K562 (cell line): ENCODE measurements at regions not wholly inside any gene's neighbourhood (a gene's known extent, or its start where the extent isn't known, plus 50 kb on each side); places are given as distances from the start of the nearest gene placed in this dataset.

Experiments
- CHD1 ChIP-seq: fragments of 200-600 bp; sonication (generic); IDR thresholded peaks from one replicate; pipeline ENCODE4 v1.6.1; 2012; ENCODE audit warnings: mild to moderate bottlenecking, moderate library complexity, low read length, inconsistent platforms
- CXXC5 ChIP-seq: fragments of 250-450 bp; sonication (Bioruptor Pico); IDR thresholded peaks from 2 replicates; pipeline ENCODE4 v1.8.0; 2022; ENCODE audit warnings: inconsistent platforms, mild to moderate bottlenecking, moderate library complexity
- DMBX1 ChIP-seq: fragments of 250-450 bp; sonication (Bioruptor Pico); IDR thresholded peaks from 2 replicates; pipeline ENCODE4 v1.8.0; 2022; ENCODE audit warnings: inconsistent platforms, mild to moderate bottlenecking, moderate library complexity, borderline replicate concordance
- ELF4 ChIP-seq: fragments of 450-650 bp; formaldehyde crosslinking; IDR thresholded peaks from 2 replicates; pipeline ENCODE4 v1.4.0; 2022; ENCODE audit warnings: missing genetic modification characterization
- FOSL1 ChIP-seq: fragments of 200-800 bp; sonication (Bioruptor generic); conservative IDR thresholded peaks from 2 replicates; pipeline ENCODE4 v1.6.1; 2016; ENCODE audit warnings: missing genetic modification characterization, missing compliant biosample characterization
- NCOR1 ChIP-seq: fragments of 450-650 bp; IDR thresholded peaks from 2 replicates; pipeline ENCODE4 v1.6.1; 2016; ENCODE audit warnings: mild to moderate bottlenecking, moderate library complexity
- POLR3G ChIP-seq: IDR thresholded peaks from 2 replicates; pipeline ENCODE4 v1.6.1; 2011; ENCODE audit not compliant: insufficient read length, insufficient replicate concordance; ENCODE audit errors: extremely low read depth
- RBM25 ChIP-seq: fragments of 200-400 bp; formaldehyde crosslinking; IDR thresholded peaks from 2 replicates; pipeline ENCODE4 v1.6.1; 2018; ENCODE audit warnings: low read length, low read depth, moderate library complexity; ENCODE audit not compliant: severe bottlenecking
- SMC3 ChIP-seq: conservative IDR thresholded peaks from 2 replicates; pipeline ENCODE4 v1.6.1; 2011; ENCODE audit warnings: low read depth, low read length, improper control_type of control experiment; ENCODE audit not compliant: insufficient read depth
- SNRNP70 ChIP-seq: fragments of 200-400 bp; formaldehyde crosslinking; optimal IDR thresholded peaks from 2 replicates; pipeline ENCODE3; 2017; ENCODE audit warnings: low read depth, low read length
- TCF3 ChIP-seq: sonication (generic); formaldehyde crosslinking; IDR thresholded peaks from 2 replicates; pipeline ENCODE4 v1.4.0; 2020; ENCODE audit warnings: mild to moderate bottlenecking, missing genetic modification reagents
- TEAD4 ChIP-seq, 2 experiments: sonication (generic) in 1 of 2; formaldehyde crosslinking in 1 of 2; IDR thresholded peaks; 2 replicates each; pipeline versions ENCODE4 v1.6.1 to v1.8.0; 2012 to 2022; ENCODE audit warnings: borderline replicate concordance in 1 of 2, inconsistent platforms in 1 of 2, low read length in 1 of 2, mild to moderate bottlenecking in 1 of 2, missing genetic modification reagents in 1 of 2
- WHSC1 ChIP-seq: IDR thresholded peaks from one replicate; pipeline ENCODE4 v1.6.1; 2012; ENCODE audit warnings: low read length, control low read depth, inconsistent platforms
- XRCC5 ChIP-seq: fragments of 200-400 bp; formaldehyde crosslinking; IDR thresholded peaks from 2 replicates; pipeline ENCODE4 v1.6.1; 2017; ENCODE audit warnings: low read depth, mild to moderate bottlenecking, low read length
- TF ChIP-seq, protein P1 (sequence below): fragments of 450-650 bp; IDR thresholded peaks from 2 replicates; pipeline ENCODE4 v1.6.1; 2016; ENCODE audit warnings: antibody characterized with exemption
- TF ChIP-seq, protein P2 (sequence below): IDR thresholded peaks from 2 replicates; pipeline ENCODE4 v1.6.1; 2011; ENCODE audit warnings: borderline replicate concordance, low read depth, mild to moderate bottlenecking, moderate library complexity, low read length; ENCODE audit not compliant: insufficient read depth, poor library complexity, severe bottlenecking
- TF ChIP-seq, protein P3 (sequence below), 2 experiments: fragments of 450-650 bp in 1 of 2; sonication (generic) in 1 of 2; formaldehyde crosslinking in 1 of 2; IDR thresholded peaks in 1 of 2; conservative IDR thresholded peaks in 1 of 2; 2 replicates each; pipeline versions ENCODE4 v1.6.1 to v1.8.1; 2016 to 2023; ENCODE audit warnings: mild to moderate bottlenecking in 2 of 2, moderate library complexity in 2 of 2, inconsistent platforms in 1 of 2, missing genetic modification reagents in 1 of 2
- TF ChIP-seq, protein P4 (sequence below): fragments of 250-450 bp; sonication (Bioruptor Pico); IDR thresholded peaks from 2 replicates; pipeline ENCODE4 v1.4.0; 2020
- TF ChIP-seq, protein P5 (sequence below), 2 experiments: fragments of 450-650 bp; IDR thresholded peaks; 2 replicates each; pipeline ENCODE4 v1.6.1; 2016

DNA sequence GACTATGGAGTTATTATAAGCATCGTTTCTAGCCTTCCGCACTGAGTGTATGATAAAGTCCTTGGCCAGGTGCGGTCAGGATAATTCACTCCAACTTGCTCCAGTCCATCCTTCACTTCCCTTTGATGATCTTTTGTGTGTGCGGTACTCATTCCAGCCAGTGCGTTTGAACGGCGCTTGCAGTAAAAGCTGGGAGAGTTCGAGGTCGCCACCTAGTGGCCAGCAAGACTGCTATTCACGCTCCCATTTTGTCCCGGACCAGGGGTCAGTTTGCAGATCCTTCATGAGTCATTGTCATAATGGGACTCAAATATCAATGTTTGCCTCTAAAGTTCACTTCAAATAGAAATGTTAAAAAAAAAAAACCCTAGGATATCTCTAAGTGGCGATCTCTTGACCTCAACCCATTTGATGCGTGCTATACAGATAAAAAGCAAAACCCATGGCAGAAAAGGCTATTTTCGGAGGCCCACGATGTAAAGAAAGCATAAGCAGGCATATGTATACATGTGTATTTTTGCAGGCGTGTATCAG, 417.1 kb downstream of the TMEM114 start (continued):
- TF ChIP-seq, protein P1, sequence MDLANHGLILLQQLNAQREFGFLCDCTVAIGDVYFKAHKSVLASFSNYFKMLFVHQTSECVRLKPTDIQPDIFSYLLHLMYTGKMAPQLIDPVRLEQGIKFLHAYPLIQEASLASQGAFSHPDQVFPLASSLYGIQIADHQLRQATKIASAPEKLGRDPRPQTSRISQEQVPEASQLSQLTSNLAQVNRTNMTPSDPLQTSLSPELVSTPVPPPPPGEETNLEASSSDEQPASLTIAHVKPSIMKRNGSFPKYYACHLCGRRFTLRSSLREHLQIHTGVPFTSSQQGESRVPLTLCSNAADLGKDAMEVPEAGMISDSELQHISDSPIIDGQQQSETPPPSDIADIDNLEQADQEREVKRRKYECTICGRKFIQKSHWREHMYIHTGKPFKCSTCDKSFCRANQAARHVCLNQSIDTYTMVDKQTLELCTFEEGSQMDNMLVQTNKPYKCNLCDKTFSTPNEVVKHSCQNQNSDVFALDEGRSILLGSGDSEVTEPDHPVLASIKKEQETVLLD, result no peak
- TF ChIP-seq DMBX1 (CRISPR knock-in tag) (0 out of 2 replicates have a peak, but pooled peaks have one; percentile 13), SMC3 (peak; percentile 92), XRCC5 (peak; percentile 91), POLR3G (no peak), RBM25 (peak; percentile 11), TCF3 (CRISPR knock-in tag) (peak; percentile 19; the same call in 1 of the 2 replicates), CHD1 (no peak), CXXC5 (CRISPR knock-in tag) (peak; percentile 43), TEAD4 (IDR thresholded peaks at IDR 0.05; ENCODE audit: low read length) (peak; percentile 79), TEAD4 (CRISPR knock-in tag; IDR thresholded peaks at IDR 0.05; ENCODE audit: borderline replicate concordance) (no peak), FOSL1 (tag) (peak; percentile 57), WHSC1 (no peak), SNRNP70 (no peak), ELF4 (CRISPR knock-in tag) (no peak), NCOR1 (peak; percentile 11; the same call in 1 of the 2 replicates)
- TF ChIP-seq, protein P2, sequence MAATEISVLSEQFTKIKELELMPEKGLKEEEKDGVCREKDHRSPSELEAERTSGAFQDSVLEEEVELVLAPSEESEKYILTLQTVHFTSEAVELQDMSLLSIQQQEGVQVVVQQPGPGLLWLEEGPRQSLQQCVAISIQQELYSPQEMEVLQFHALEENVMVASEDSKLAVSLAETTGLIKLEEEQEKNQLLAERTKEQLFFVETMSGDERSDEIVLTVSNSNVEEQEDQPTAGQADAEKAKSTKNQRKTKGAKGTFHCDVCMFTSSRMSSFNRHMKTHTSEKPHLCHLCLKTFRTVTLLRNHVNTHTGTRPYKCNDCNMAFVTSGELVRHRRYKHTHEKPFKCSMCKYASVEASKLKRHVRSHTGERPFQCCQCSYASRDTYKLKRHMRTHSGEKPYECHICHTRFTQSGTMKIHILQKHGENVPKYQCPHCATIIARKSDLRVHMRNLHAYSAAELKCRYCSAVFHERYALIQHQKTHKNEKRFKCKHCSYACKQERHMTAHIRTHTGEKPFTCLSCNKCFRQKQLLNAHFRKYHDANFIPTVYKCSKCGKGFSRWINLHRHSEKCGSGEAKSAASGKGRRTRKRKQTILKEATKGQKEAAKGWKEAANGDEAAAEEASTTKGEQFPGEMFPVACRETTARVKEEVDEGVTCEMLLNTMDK, result peak; percentile 28
- TF ChIP-seq, protein P3, sequence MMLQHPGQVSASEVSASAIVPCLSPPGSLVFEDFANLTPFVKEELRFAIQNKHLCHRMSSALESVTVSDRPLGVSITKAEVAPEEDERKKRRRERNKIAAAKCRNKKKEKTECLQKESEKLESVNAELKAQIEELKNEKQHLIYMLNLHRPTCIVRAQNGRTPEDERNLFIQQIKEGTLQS (IDR thresholded peaks at IDR 0.05), result peak; percentile 23; the same call in 1 of the 2 replicates
- TF ChIP-seq, protein P3 (CRISPR knock-in tag; conservative IDR thresholded peaks at IDR 0.05), result no peak
- TF ChIP-seq, protein P4, sequence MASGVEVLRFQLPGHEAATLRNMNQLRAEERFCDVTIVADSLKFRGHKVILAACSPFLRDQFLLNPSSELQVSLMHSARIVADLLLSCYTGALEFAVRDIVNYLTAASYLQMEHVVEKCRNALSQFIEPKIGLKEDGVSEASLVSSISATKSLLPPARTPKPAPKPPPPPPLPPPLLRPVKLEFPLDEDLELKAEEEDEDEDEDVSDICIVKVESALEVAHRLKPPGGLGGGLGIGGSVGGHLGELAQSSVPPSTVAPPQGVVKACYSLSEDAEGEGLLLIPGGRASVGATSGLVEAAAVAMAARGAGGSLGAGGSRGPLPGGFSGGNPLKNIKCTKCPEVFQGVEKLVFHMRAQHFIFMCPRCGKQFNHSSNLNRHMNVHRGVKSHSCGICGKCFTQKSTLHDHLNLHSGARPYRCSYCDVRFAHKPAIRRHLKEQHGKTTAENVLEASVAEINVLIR (CRISPR knock-in tag), result no peak
- TF ChIP-seq, protein P5, sequence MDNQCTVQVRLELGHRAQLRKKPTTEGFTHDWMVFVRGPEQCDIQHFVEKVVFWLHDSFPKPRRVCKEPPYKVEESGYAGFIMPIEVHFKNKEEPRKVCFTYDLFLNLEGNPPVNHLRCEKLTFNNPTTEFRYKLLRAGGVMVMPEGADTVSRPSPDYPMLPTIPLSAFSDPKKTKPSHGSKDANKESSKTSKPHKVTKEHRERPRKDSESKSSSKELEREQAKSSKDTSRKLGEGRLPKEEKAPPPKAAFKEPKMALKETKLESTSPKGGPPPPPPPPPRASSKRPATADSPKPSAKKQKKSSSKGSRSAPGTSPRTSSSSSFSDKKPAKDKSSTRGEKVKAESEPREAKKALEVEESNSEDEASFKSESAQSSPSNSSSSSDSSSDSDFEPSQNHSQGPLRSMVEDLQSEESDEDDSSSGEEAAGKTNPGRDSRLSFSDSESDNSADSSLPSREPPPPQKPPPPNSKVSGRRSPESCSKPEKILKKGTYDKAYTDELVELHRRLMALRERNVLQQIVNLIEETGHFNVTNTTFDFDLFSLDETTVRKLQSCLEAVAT (IDR thresholded peaks at IDR 0.05), result peak in 1 of 2 experiments; percentile 84; a peak in 2 of 4 replicates
